PC-9 (cell line): ENCODE measurements at regions not wholly inside any gene's neighbourhood (a gene's known extent, or its start where the extent isn't known, plus 50 kb on each side); places are given as distances from the start of the nearest gene placed in this dataset.

ENCODE experiments used
- EZH2 ChIP-seq: fragments of 200-600 bp; sonication (generic); IDR thresholded peaks from 2 replicates; pipeline ENCODE4 v1.8.0; 2017; ENCODE audit warnings: antibody characterized with exemption, low read depth
- TF ChIP-seq, protein P1 (sequence below): fragments of 200-600 bp; sonication (generic); conservative IDR thresholded peaks from 2 replicates; pipeline ENCODE4 v1.6.1; 2017; ENCODE audit warnings: mixed run types, antibody characterized with exemption, mild to moderate bottlenecking, moderate library complexity

DNA sequence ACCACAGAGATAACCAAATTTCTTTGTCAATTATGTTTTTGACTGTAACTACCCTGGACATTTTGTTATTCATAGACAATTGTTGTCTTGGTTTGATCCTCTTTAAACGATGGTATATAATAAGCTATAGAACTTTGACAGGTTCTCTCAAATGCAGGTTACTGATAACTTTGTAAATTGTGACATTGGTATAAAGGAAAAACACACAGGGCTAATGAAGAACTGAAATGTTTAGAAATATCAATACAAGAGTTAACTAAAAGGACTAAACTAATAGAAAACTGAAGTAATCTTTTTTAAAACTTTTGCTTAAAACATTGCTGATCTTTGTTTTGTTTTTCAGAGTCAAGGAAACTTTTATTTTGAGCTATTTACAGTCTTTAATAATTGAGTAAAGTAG is 124.8 kb downstream of the TPBG start:
- TF ChIP-seq, protein P1, sequence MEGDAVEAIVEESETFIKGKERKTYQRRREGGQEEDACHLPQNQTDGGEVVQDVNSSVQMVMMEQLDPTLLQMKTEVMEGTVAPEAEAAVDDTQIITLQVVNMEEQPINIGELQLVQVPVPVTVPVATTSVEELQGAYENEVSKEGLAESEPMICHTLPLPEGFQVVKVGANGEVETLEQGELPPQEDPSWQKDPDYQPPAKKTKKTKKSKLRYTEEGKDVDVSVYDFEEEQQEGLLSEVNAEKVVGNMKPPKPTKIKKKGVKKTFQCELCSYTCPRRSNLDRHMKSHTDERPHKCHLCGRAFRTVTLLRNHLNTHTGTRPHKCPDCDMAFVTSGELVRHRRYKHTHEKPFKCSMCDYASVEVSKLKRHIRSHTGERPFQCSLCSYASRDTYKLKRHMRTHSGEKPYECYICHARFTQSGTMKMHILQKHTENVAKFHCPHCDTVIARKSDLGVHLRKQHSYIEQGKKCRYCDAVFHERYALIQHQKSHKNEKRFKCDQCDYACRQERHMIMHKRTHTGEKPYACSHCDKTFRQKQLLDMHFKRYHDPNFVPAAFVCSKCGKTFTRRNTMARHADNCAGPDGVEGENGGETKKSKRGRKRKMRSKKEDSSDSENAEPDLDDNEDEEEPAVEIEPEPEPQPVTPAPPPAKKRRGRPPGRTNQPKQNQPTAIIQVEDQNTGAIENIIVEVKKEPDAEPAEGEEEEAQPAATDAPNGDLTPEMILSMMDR: no peak
- TF ChIP-seq EZH2: no peak
